GM23338 (cell line): ENCODE measurements at regions not wholly inside any gene's neighbourhood (a gene's known extent, or its start where the extent isn't known, plus 50 kb on each side); places are given as distances from the start of the nearest gene placed in this dataset.
A peak's percentile ranks its signal among the peaks of the same experiment; 100 is the strongest.
"Not testable (repeated sequence)": the region's sequence is repeated elsewhere in the genome, so short reads cannot be mapped to it uniquely, and the experiment has no call there.

Source experiments
- ATAC-seq: fragments of 200-7000 bp; cut with Tn5 transposase; 3 replicates; pipeline ENCODE4 v1.9.1; 2020
- DNase-seq: peaks from one replicate; pipeline ENCODE4 v3.0.0-alpha.2; 2015; ENCODE audit warnings: low spot score
- H2AFZ ChIP-seq: fragments of 200-600 bp; sonication (generic); 2 replicates; pipeline ENCODE4 v1.8.0; 2016; ENCODE audit warnings: antibody characterized with exemption, mild to moderate bottlenecking, moderate library complexity
- H3F3A ChIP-seq: fragments of 200-600 bp; sonication (generic); replicated peaks from 2 replicates; pipeline ENCODE4 v1.8.0; 2017; ENCODE audit warnings: antibody characterized with exemption, mixed run types, low read depth
- H3K27ac ChIP-seq: fragments of 200-600 bp; sonication (generic); 2 replicates; pipeline ENCODE4 v1.6.1; 2016; ENCODE audit warnings: low read depth
- H3K27me3 ChIP-seq: fragments of 200-600 bp; sonication (generic); 2 replicates; pipeline ENCODE4 v1.8.0; 2016; ENCODE audit warnings: mild to moderate bottlenecking, mixed run types, moderate library complexity; ENCODE audit not compliant: insufficient read depth
- H3K36me3 ChIP-seq: fragments of 200-600 bp; sonication (generic); 2 replicates; pipeline ENCODE4 v1.8.0; 2016; ENCODE audit warnings: mild to moderate bottlenecking; ENCODE audit not compliant: insufficient read depth
- H3K4me1 ChIP-seq: fragments of 200-600 bp; sonication (generic); 2 replicates; pipeline ENCODE4 v1.8.0; 2016; ENCODE audit warnings: mild to moderate bottlenecking, moderate library complexity; ENCODE audit not compliant: insufficient read depth
- H3K4me2 ChIP-seq: fragments of 200-600 bp; sonication (generic); 2 replicates; pipeline ENCODE4 v1.7.1; 2017; ENCODE audit warnings: mixed run types
- H3K4me3 ChIP-seq: fragments of 200-600 bp; sonication (generic); 2 replicates; pipeline ENCODE4 v1.6.1; 2016; ENCODE audit warnings: mixed run types
- H3K79me2 ChIP-seq: fragments of 200-600 bp; sonication (generic); replicated peaks from 2 replicates; pipeline ENCODE4 v1.8.0; 2017; ENCODE audit warnings: mild to moderate bottlenecking; ENCODE audit not compliant: insufficient read depth
- H3K9me2 ChIP-seq: fragments of 200-600 bp; sonication (generic); 2 replicates; pipeline ENCODE4 v1.8.0; 2017; ENCODE audit not compliant: insufficient read depth
- H4K20me1 ChIP-seq: fragments of 200-600 bp; sonication (generic); replicated peaks from 2 replicates; pipeline ENCODE4 v1.8.0; 2017; ENCODE audit warnings: mild to moderate bottlenecking; ENCODE audit not compliant: insufficient read depth
- H3K27ac Mint-ChIP-seq: 2 replicates; pipeline ENCODE4 v1.8.0; 2020; ENCODE audit warnings: inconsistent platforms, mild to moderate bottlenecking, moderate library complexity, mixed read lengths
- H3K27me3 Mint-ChIP-seq: 3 replicates; pipeline ENCODE4 v1.8.0; 2022; ENCODE audit warnings: low read depth, mild to moderate bottlenecking, moderate library complexity, mixed read lengths, inconsistent platforms; ENCODE audit not compliant: insufficient read depth, poor library complexity
- H3K36me3 Mint-ChIP-seq: 3 replicates; pipeline ENCODE4 v1.8.0; 2021; ENCODE audit warnings: low read depth, mild to moderate bottlenecking, inconsistent platforms, moderate library complexity, mixed read lengths
- H3K4me1 Mint-ChIP-seq: 3 replicates; pipeline ENCODE4 v1.8.0; 2020; ENCODE audit warnings: mild to moderate bottlenecking, inconsistent platforms, mixed read lengths
- H3K4me3 Mint-ChIP-seq: 3 replicates; pipeline ENCODE4 v1.8.0; 2021; ENCODE audit warnings: moderate library complexity, mild to moderate bottlenecking, inconsistent platforms, mixed read lengths
- H3K9me3 Mint-ChIP-seq: 3 replicates; pipeline ENCODE4 v1.8.0; 2020; ENCODE audit warnings: moderate library complexity, mild to moderate bottlenecking, inconsistent platforms, mixed read lengths
- EZH2phosphoT487 ChIP-seq: fragments of 200-600 bp; sonication (generic); IDR thresholded peaks from one replicate; pipeline ENCODE4 v1.8.1; 2018; ENCODE audit warnings: antibody characterized with exemption; ENCODE audit not compliant: unreplicated experiment
- NANOG ChIP-seq: IDR thresholded peaks from 2 replicates; pipeline ENCODE4 v1.6.1; 2016; ENCODE audit warnings: antibody characterized with exemption, borderline replicate concordance
- POLR2AphosphoS5 ChIP-seq: IDR thresholded peaks from 2 replicates; pipeline ENCODE4 v1.6.1; 2016; ENCODE audit warnings: antibody characterized with exemption, low read depth

DNA sequence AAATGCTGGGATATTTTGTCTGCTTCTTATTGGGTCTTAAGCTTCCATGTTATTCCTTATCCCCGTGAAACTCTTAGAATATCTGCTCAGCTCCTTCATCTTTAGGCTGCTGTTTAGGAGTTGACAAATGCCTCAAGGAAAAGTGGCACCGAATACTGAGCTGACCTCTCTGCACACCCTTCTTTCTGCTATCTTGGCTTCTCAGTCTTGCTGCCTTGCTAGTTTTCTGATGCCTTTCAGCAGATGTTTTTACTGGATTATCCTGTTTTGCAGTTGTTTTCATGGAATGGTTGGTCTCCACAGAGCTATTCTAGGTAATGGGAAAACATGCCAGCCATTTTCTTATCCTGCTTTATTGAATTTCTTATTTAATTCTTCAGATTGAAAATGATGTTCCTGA, 86.3 kb downstream of the GYPE start:
- TF ChIP-seq EZH2phosphoT487 (no peak), NANOG (no peak), POLR2AphosphoS5 (no peak)
- Histone ChIP-seq H3F3A (no peaks in the 10 kb centered on the region), H3K27ac (no peak overlapping the region), H3K79me2 (no peaks in the 10 kb centered on the region), H3K36me3 (no peaks in the 10 kb centered on the region), H3K4me3 (no peak overlapping the region), H4K20me1 (no peaks in the 10 kb centered on the region), H2AFZ (no peak overlapping the region), H3K4me2 (no peak overlapping the region), H3K27me3 (no peaks in the 10 kb centered on the region), H3K4me1 (peaks cover 8% of the 10 kb centered on the region; the same call in 1 of the 2 replicates), H3K9me2 (peaks cover 10% of the 10 kb centered on the region)
- Mint-ChIP-seq H3K4me1 (peaks cover 12% of the 10 kb centered on the region; the same call in 2 of the 3 replicates), H3K9me3 (no peaks in the 10 kb centered on the region; the same call in 2 of the 3 replicates), H3K4me3 (no peak overlapping the region), H3K36me3 (no peaks in the 10 kb centered on the region), H3K27ac (no peak overlapping the region), H3K27me3 (peaks cover 2% of the 10 kb centered on the region)
- no peak for ATAC-seq
- DNase-seq = no peak

DNA sequence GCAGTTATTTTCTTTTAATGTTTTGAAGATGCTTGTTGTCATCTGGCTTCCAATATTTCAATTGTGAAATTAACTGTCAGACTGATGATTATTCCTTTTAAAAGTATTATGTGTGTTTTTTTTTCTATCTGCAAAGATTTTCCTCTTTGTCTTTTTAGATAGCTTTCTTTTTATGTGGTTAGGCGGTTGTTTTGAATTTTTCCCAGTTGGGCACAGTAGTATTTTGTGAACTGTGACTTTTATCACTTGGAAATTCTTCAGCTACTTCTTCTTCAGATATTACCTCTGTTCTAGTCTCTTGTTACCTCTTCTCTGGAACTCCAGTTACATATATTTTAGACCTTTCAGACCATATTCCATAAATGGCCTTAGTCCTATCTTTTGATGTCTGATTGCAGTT, 87.5 kb downstream of the GYPE start:
- H3K27ac Mint-ChIP-seq, H2AFZ ChIP-seq, H3K4me3 ChIP-seq, H3K9me3 Mint-ChIP-seq, H4K20me1 ChIP-seq, H3K4me1 Mint-ChIP-seq, H3K27me3 Mint-ChIP-seq, H3K4me1 ChIP-seq, H3K27me3 ChIP-seq, H3K79me2 ChIP-seq, H3K4me3 Mint-ChIP-seq, DNase-seq, H3F3A ChIP-seq, H3K27ac ChIP-seq, H3K36me3 Mint-ChIP-seq, H3K36me3 ChIP-seq, ATAC-seq, H3K4me2 ChIP-seq: not testable (repeated sequence)
- H3K9me2 ChIP-seq = peaks cover 10% of the 10 kb centered on the region

- not testable (repeated sequence) for H3K27me3 ChIP-seq, H3K27me3 Mint-ChIP-seq, DNase-seq, H3K9me2 ChIP-seq, H4K20me1 ChIP-seq, H3K79me2 ChIP-seq, H2AFZ ChIP-seq, H3K27ac ChIP-seq, H3K4me1 Mint-ChIP-seq, ATAC-seq, H3K4me1 ChIP-seq, H3K4me2 ChIP-seq, H3K36me3 ChIP-seq, H3F3A ChIP-seq, H3K36me3 Mint-ChIP-seq, H3K9me3 Mint-ChIP-seq, H3K4me3 ChIP-seq, H3K4me3 Mint-ChIP-seq, H3K27ac Mint-ChIP-seq
These were observed 90.0 kb downstream of the GYPE start for GRCh38 chr4:143815375-143815774.

DNA sequence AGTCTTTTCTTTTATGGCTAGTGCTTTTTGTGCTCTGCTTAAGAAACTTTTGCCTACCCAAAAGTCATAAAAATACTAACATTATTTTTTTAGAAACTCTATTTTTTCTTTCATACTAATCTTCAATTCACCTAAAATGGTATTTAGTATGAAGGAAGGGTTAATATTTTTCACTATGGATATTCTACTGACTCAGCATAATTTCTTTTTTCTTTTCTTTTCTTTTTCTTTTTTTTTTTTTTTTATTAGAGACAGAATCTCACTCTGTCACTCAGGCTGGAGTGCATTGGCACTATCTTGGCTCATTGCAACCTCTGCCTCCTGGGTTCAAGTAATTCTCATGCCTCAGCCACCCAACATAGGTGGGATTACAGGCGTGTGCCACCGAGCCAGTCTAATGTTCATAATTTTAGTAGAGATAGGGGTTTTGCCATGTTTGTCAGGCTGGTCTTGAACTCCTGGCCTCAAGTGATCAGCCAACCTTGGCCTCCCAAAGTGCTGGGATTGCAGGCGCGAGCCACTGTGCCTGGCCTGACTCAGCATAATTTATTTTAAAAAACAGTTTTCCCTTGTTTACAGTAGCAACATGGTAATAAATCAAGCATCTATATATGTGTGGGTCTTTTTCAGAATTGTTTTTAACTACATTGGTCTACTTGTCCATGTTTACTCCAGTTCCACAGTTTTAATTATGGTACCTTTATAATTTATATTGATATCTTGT, 91.8 kb downstream of the GYPE start:
- not testable (repeated sequence) for H3K27me3 ChIP-seq, H3K27me3 Mint-ChIP-seq, DNase-seq, H2AFZ ChIP-seq, H3K9me3 Mint-ChIP-seq, H3K4me2 ChIP-seq, H4K20me1 ChIP-seq, H3K79me2 ChIP-seq, H3F3A ChIP-seq, ATAC-seq, H3K36me3 Mint-ChIP-seq, H3K9me2 ChIP-seq, H3K4me3 Mint-ChIP-seq, H3K27ac ChIP-seq, H3K4me1 ChIP-seq, H3K4me3 ChIP-seq, H3K36me3 ChIP-seq, H3K4me1 Mint-ChIP-seq
- H3K27ac Mint-ChIP-seq = peak overlapping the region; percentile 62; the same call in 1 of the 2 replicates

DNA sequence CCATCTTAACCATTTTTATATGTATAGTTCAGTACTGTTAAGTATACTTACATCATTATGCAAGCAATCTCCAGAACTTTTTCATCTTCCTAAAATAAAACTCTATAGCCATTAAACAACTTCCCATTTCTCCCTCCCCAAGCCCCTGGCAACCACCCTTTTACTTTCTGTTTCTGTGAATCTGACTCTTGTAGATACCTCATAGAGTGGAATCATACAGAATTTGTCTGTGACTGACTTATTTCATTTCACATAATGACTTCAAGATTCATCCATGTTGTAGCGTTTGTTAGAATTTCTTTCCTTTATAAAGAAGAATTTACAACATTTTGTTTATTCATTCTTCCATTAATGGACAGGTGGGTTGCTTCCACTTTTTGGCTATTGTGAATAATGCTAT, 91.2 kb upstream of the FREM3 start:
- H3K9me3 Mint-ChIP-seq, H3K4me2 ChIP-seq, H4K20me1 ChIP-seq, H3K36me3 Mint-ChIP-seq, H3K4me3 ChIP-seq, H3K4me1 Mint-ChIP-seq, H3K27ac ChIP-seq, DNase-seq, H3K4me3 Mint-ChIP-seq, H3F3A ChIP-seq, H3K9me2 ChIP-seq, H2AFZ ChIP-seq, H3K36me3 ChIP-seq, H3K27ac Mint-ChIP-seq, H3K27me3 ChIP-seq, ATAC-seq, H3K27me3 Mint-ChIP-seq, H3K4me1 ChIP-seq, H3K79me2 ChIP-seq: not testable (repeated sequence)

DNA sequence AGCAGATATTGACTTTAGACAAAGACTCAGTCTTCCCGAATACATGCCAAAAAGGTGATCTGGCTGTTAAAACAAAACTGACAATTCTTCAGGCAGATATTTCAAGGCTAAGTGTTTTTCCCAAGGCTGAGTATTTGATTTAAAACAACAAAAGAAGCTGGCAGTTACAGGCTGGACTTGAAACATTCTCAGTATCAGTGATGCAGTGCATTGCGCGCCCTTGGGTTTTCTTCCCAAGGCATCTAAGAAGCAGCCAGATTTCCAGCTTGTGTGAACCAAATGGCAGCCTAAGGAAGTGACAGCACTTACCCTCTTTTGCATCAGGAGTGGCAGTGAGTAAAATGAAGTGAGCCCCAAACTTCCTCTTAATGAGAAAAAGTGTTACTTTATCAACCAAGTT, 90.0 kb upstream of the FREM3 start:
- not testable (repeated sequence) for H3K27me3 ChIP-seq, H3K4me2 ChIP-seq, H3K27ac Mint-ChIP-seq, H3K36me3 ChIP-seq, H3K9me2 ChIP-seq, H3K27me3 Mint-ChIP-seq, H3K9me3 Mint-ChIP-seq, H3K4me3 ChIP-seq, DNase-seq, H3K4me3 Mint-ChIP-seq, ATAC-seq, H3K79me2 ChIP-seq, H3F3A ChIP-seq, H3K27ac ChIP-seq, H4K20me1 ChIP-seq, H3K4me1 Mint-ChIP-seq, H3K4me1 ChIP-seq, H2AFZ ChIP-seq, H3K36me3 Mint-ChIP-seq
